ENCODE measurements at regions not wholly inside any gene's neighbourhood (a gene's known extent, or its start where the extent isn't known, plus 50 kb on each side); places are given as distances from the start of the nearest gene placed in this dataset.

GRCh38 chr10:107767185-107767584 lies 602.7 kb upstream of the SORCS1 start:
- no peak overlapping the region for H4K8ac ChIP-seq (replicated peaks; ENCODE audit: insufficient read length, low read depth, low read length)
- no peaks in the 10 kb centered on the region for H3K23me2 ChIP-seq (ENCODE audit: insufficient read length, low read depth, low read length, poor library complexity, severe bottlenecking)
- no peak overlapping the region for H4K5ac ChIP-seq (ENCODE audit: insufficient read length, low read depth, low read length)
- no peaks in the 10 kb centered on the region for H3K4me1 ChIP-seq (ENCODE audit: insufficient read depth, low read length)
- H3K56ac ChIP-seq (ENCODE audit: insufficient read length, low read depth, low read length) = no peak overlapping the region
- H3K23ac ChIP-seq (ENCODE audit: insufficient read length, low read depth, low read length) = no peak overlapping the region
- H2BK15ac ChIP-seq (ENCODE audit: low read depth, low read length) = no peak overlapping the region
- DNase-seq = no peak
- no peak overlapping the region for H2BK120ac ChIP-seq (ENCODE audit: low read depth, low read length, poor library complexity, severe bottlenecking)
- no peak overlapping the region for H3K14ac ChIP-seq (ENCODE audit: insufficient read depth, low read length)
- no peak overlapping the region for H2BK20ac ChIP-seq (ENCODE audit: low read depth, low read length, poor library complexity, severe bottlenecking)
- H2BK5ac ChIP-seq (ENCODE audit: insufficient read length, low read length) = no peak overlapping the region
- no peak overlapping the region for H2BK12ac ChIP-seq (ENCODE audit: insufficient read length, low read depth, low read length)
- no peaks in the 10 kb centered on the region for H3K79me2 ChIP-seq (ENCODE audit: insufficient read depth, low read length)
- H3K18ac ChIP-seq (ENCODE audit: insufficient read length, low read depth, low read length) = no peak overlapping the region
- no peak overlapping the region for H3K9ac ChIP-seq (ENCODE audit: extremely low read depth, insufficient read length, low read length)
- H2AK5ac ChIP-seq (ENCODE audit: insufficient read length, low read length) = no peak overlapping the region
- H3T11ph ChIP-seq (ENCODE audit: low read length) = no peak overlapping the region
- no CpG with 5 or more reads among the region's 3 CpGs for WGBS (ENCODE audit: extremely low coverage, insufficient read length, low lambda C conversion rate)
- no peak overlapping the region for H2AFZ ChIP-seq (ENCODE audit: low read length)
- H3K4me3 Mint-ChIP-seq = no peak overlapping the region
- no peaks in the 10 kb centered on the region for H3K27me3 Mint-ChIP-seq (ENCODE audit: low read depth)
- H4K20me1 ChIP-seq (ENCODE audit: control insufficient read depth, insufficient read depth, insufficient read length) = no peaks in the 10 kb centered on the region
- no peak overlapping the region for H4K91ac ChIP-seq (ENCODE audit: insufficient read length, low read depth, low read length)
- no peak overlapping the region for H3K27ac ChIP-seq (ENCODE audit: insufficient read length, low read depth, low read length)
- no peaks in the 10 kb centered on the region for H3K9me3 ChIP-seq (ENCODE audit: control insufficient read depth, low read depth, low read length)
- H3K9me3 Mint-ChIP-seq = no peaks in the 10 kb centered on the region; a peak in 1 of 5 replicates
- H3K27me3 ChIP-seq (ENCODE audit: insufficient read depth, low read length) = no peaks in the 10 kb centered on the region
- H3K27ac Mint-ChIP-seq = no peak overlapping the region
- no peak overlapping the region for H3K4ac ChIP-seq (ENCODE audit: low read depth, low read length)
- H3K4me1 Mint-ChIP-seq = peaks cover 9% of the 10 kb centered on the region in 2 experiments
- no peaks in the 10 kb centered on the region; a peak in 2 of 7 replicates for H3K36me3 Mint-ChIP-seq (ENCODE audit: insufficient read depth in 1 of 3, low read depth in 3 of 3)
- no peak for TF ChIP-seq CTCF (conservative IDR thresholded peaks at IDR 0.05)
- no peaks in the 10 kb centered on the region for H3K79me1 ChIP-seq (ENCODE audit: insufficient read depth, low read depth, low read length, poor library complexity, severe bottlenecking)
- no peak overlapping the region for H3K4me2 ChIP-seq (ENCODE audit: insufficient read depth, insufficient read length, low read length)

Data from H9 (cell line).